ENCODE measurements at regions not wholly inside any gene's neighbourhood (a gene's known extent, or its start where the extent isn't known, plus 50 kb on each side); places are given as distances from the start of the nearest gene placed in this dataset.

DNA sequence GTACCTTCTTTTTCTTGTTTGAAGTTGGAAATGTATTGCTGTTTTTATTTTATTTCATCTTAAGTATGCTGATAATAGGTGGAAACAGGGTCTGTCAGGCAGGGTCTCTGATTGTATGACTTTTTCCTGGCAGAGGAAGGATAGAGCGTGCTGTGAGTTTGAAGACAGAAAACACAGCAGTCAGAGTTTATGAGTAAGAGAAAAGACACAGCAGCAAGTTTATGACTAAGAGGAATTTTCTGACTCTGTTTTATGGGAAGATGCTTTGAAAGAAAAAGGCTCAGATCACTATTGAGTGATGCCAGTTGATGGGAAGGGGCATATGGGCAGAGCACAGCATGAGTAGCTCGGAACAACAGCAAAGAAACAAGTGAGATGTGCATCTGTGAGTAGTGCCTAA is 379.1 kb downstream of the MEIS1 start:
- ChIA-PET POLR2A (no interaction called here), CTCF (no interaction called here)
- no peak for TF ChIP-seq BHLHE40 (IDR thresholded peaks at IDR 0.05; ENCODE audit: borderline replicate concordance)
- TF ChIP-seq NFRKB (IDR thresholded peaks at IDR 0.05), result no peak
- no peak for TF ChIP-seq L3MBTL2 (conservative IDR thresholded peaks at IDR 0.05)
- TF ChIP-seq TARDBP (IDR thresholded peaks at IDR 0.05), result no peak
- no peak for TF ChIP-seq CTBP1 (IDR thresholded peaks at IDR 0.05; ENCODE audit: borderline replicate concordance)
- no peak for TF ChIP-seq SUZ12 (IDR thresholded peaks at IDR 0.05)
- no peak for TF ChIP-seq LEF1 (IDR thresholded peaks at IDR 0.05; ENCODE audit: borderline replicate concordance)
- no peak for DNase-seq (ENCODE audit: extremely low spot score)

DNA sequence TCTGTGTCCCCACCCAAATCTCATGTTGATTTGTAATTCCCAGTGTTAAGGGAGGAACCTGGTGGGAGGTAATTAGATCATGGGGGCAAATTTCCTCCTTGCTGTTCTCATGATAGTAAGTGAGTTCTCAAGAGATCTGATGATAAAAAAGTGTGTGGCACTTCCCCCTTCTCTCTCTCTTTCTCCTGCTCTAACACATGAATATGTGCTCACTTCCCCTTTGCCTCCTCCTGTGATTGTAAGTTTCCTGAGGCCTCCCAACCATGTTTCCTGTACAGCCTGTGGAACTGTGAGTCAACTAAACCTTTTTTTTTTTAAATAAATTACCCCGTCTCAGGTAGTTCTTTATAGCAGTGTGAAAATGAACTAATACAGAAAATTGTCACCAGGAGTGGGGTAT is 380.0 kb downstream of the MEIS1 start:
- no peak for DNase-seq (ENCODE audit: extremely low spot score)
- ChIA-PET POLR2A (no interaction called here), CTCF (no interaction called here)
- TF ChIP-seq ARNT (IDR thresholded peaks at IDR 0.05) (no peak), HDGF (IDR thresholded peaks at IDR 0.05; ENCODE audit: borderline replicate concordance) (no peak), TARDBP (IDR thresholded peaks at IDR 0.05) (no peak), SUZ12 (IDR thresholded peaks at IDR 0.05) (no peak), ZNF384 (IDR thresholded peaks at IDR 0.05) (no peak), CTBP1 (IDR thresholded peaks at IDR 0.05; ENCODE audit: borderline replicate concordance) (no peak), BHLHE40 (IDR thresholded peaks at IDR 0.05; ENCODE audit: borderline replicate concordance) (no peak), L3MBTL2 (conservative IDR thresholded peaks at IDR 0.05) (no peak), SP1 (IDR thresholded peaks at IDR 0.05) (no peak), ELF4 (IDR thresholded peaks at IDR 0.05) (no peak), FOXM1 (IDR thresholded peaks at IDR 0.05; ENCODE audit: borderline replicate concordance) (no peak), NFRKB (IDR thresholded peaks at IDR 0.05) (no peak)

DNA sequence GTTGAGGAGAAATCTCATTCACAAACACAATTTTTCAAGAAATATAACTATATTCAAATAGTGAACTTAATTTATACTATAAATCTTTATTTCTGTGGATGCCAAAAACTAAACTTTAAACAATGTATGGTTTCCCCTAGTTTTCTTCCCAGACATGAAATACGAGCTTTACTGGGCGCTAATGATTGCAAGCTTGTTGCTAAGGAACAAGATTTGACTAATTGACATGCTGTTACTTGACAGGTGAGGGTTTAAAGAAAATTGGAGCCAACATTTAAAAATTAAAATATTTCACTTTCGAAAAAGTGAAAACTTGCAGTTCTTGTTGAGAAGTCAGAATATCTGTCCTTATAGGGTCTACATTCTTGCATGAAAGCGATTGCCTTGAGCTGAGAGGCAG is 381.0 kb downstream of the MEIS1 start:
- POLR2A ChIA-PET, result no interaction called here
- no peak for DNase-seq (ENCODE audit: extremely low spot score)
- no peak for TF ChIP-seq FOXK2 (IDR thresholded peaks at IDR 0.05)
- TF ChIP-seq BHLHE40 (IDR thresholded peaks at IDR 0.05; ENCODE audit: borderline replicate concordance), result no peak
- no peak for TF ChIP-seq TARDBP (IDR thresholded peaks at IDR 0.05)
- TF ChIP-seq FOXM1 (IDR thresholded peaks at IDR 0.05; ENCODE audit: borderline replicate concordance), result no peak
- TF ChIP-seq SP1 (IDR thresholded peaks at IDR 0.05), result no peak
- TF ChIP-seq ZNF384 (IDR thresholded peaks at IDR 0.05), result no peak
- TF ChIP-seq ARNT (IDR thresholded peaks at IDR 0.05), result no peak
- TF ChIP-seq L3MBTL2 (conservative IDR thresholded peaks at IDR 0.05), result no peak
- no peak for TF ChIP-seq NFRKB (IDR thresholded peaks at IDR 0.05)
- TF ChIP-seq ELF4 (IDR thresholded peaks at IDR 0.05), result no peak
- no peak for TF ChIP-seq CTBP1 (IDR thresholded peaks at IDR 0.05; ENCODE audit: borderline replicate concordance)
- no peak for TF ChIP-seq HDGF (IDR thresholded peaks at IDR 0.05; ENCODE audit: borderline replicate concordance)
- TF ChIP-seq, protein P1, sequence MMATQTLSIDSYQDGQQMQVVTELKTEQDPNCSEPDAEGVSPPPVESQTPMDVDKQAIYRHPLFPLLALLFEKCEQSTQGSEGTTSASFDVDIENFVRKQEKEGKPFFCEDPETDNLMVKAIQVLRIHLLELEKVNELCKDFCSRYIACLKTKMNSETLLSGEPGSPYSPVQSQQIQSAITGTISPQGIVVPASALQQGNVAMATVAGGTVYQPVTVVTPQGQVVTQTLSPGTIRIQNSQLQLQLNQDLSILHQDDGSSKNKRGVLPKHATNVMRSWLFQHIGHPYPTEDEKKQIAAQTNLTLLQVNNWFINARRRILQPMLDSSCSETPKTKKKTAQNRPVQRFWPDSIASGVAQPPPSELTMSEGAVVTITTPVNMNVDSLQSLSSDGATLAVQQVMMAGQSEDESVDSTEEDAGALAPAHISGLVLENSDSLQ (IDR thresholded peaks at IDR 0.05), result no peak
- TF ChIP-seq SUZ12 (IDR thresholded peaks at IDR 0.05), result no peak
- TF ChIP-seq LEF1 (IDR thresholded peaks at IDR 0.05; ENCODE audit: borderline replicate concordance), result no peak
- no peak for TF ChIP-seq FOXA1 (IDR thresholded peaks at IDR 0.05)
- CTCF ChIA-PET, result no interaction called here

DNA sequence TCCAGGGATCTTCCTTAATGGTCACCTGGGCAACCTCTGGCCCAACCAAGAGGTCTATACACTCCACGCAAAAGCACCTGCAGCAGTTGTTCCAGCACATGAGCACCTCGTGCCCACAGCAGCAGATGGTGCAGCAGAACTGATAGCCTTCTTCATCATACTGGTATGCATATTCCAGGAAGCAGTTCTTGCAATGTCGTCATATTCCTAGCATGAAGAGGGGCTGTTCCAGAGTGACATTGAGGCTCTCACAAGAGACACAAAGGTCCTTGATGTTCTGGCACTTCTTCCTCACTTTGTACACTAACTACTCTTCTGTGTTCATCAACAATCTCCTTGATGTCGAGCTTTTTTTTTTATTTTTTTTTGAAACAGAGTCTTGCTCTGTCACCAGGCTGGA is 386.2 kb downstream of the MEIS1 start:
- TF ChIP-seq ELF4 (IDR thresholded peaks at IDR 0.05) (no peak), HDGF (IDR thresholded peaks at IDR 0.05; ENCODE audit: borderline replicate concordance) (no peak), L3MBTL2 (conservative IDR thresholded peaks at IDR 0.05) (no peak), TARDBP (IDR thresholded peaks at IDR 0.05) (no peak), SUZ12 (IDR thresholded peaks at IDR 0.05) (no peak), ARNT (IDR thresholded peaks at IDR 0.05) (no peak), SP1 (IDR thresholded peaks at IDR 0.05) (no peak), ZNF384 (IDR thresholded peaks at IDR 0.05) (no peak), NFRKB (IDR thresholded peaks at IDR 0.05) (no peak), FOXK2 (IDR thresholded peaks at IDR 0.05) (no peak), BHLHE40 (IDR thresholded peaks at IDR 0.05; ENCODE audit: borderline replicate concordance) (no peak), FOXA1 (IDR thresholded peaks at IDR 0.05) (no peak), CTBP1 (IDR thresholded peaks at IDR 0.05; ENCODE audit: borderline replicate concordance) (no peak), LEF1 (IDR thresholded peaks at IDR 0.05; ENCODE audit: borderline replicate concordance) (no peak), FOXM1 (IDR thresholded peaks at IDR 0.05; ENCODE audit: borderline replicate concordance) (no peak)
- TF ChIP-seq, protein P1 (IDR thresholded peaks at IDR 0.05), result no peak
- POLR2A ChIA-PET, result no interaction called here
- CTCF ChIA-PET, result no interaction called here
- no peak for DNase-seq (ENCODE audit: extremely low spot score)

DNA sequence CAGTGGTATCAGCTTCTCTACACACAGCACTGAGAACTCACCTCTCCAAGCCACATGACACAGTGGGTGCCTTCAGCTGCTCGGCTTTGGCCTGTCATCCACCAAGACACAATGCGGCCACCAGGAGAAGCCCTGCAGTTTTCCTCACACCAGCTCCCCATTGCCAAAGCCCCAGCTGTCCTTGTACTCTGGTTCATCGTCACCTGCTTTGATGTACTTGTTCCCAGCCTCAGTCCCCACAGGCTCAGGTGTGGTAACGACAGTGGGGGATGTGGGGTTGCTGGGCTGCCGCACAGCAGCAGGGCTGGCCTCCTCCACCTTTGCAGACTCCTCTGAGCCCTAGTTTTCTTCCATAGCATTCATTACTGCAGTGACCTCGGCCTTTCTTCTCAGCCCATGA is 387.3 kb downstream of the MEIS1 start:
- no peak for TF ChIP-seq CTBP1 (IDR thresholded peaks at IDR 0.05; ENCODE audit: borderline replicate concordance)
- TF ChIP-seq FOXM1 (IDR thresholded peaks at IDR 0.05; ENCODE audit: borderline replicate concordance), result no peak
- TF ChIP-seq SP1 (IDR thresholded peaks at IDR 0.05), result no peak
- TF ChIP-seq HDGF (IDR thresholded peaks at IDR 0.05; ENCODE audit: borderline replicate concordance), result no peak
- no peak for TF ChIP-seq LEF1 (IDR thresholded peaks at IDR 0.05; ENCODE audit: borderline replicate concordance)
- no peak for TF ChIP-seq FOXK2 (IDR thresholded peaks at IDR 0.05)
- TF ChIP-seq FOXA1 (IDR thresholded peaks at IDR 0.05), result no peak
- TF ChIP-seq, protein P1 (IDR thresholded peaks at IDR 0.05), result no peak
- TF ChIP-seq NFRKB (IDR thresholded peaks at IDR 0.05), result no peak
- no peak for TF ChIP-seq SUZ12 (IDR thresholded peaks at IDR 0.05)
- ChIA-PET POLR2A (no interaction called here), CTCF (interaction anchor here (0.6 kb wide), 1 partner anchor 321 kb away, joined by 3 read pairs; no protein-coding TSS in a partner anchor)
- no peak for DNase-seq (ENCODE audit: extremely low spot score)

DNA sequence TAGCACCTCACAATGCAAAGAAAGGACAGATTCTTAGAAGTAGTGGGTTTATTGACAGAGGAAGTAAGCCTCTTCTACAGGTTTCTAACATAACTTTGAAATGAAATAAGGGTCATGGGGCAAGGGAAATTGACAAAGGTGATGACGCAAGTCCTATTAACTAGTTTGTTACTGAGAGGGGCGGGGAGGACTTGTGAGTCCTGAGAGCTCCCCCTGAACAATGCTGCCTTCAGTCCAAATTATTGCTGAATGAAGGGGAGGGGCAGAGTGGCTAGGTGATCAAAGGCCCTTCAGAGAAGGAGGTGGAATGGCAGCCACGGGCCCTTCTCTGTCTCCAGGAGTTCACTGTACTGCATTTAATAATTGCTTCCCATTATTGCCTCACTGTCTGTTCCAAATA is 390.0 kb downstream of the MEIS1 start:
- CTCF ChIA-PET, result no interaction called here
- TF ChIP-seq, protein P1 (IDR thresholded peaks at IDR 0.05), result no peak
- TF ChIP-seq L3MBTL2 (conservative IDR thresholded peaks at IDR 0.05), result no peak
- POLR2A ChIA-PET, result no interaction called here
- DNase-seq (ENCODE audit: extremely low spot score), result no peak

Data from HEK293T (cell line).